OCI-M2 (cell line): ENCODE measurements at regions not wholly inside any gene's neighbourhood (a gene's known extent, or its start where the extent isn't known, plus 50 kb on each side); places are given as distances from the start of the nearest gene placed in this dataset.
"Not testable (repeated sequence)": the region's sequence is repeated elsewhere in the genome, so short reads cannot be mapped to it uniquely, and the experiment has no call there.

Experiments used
- DNase-seq: peaks from one replicate; lab custom pipeline; 2025; ENCODE audit not compliant: unreplicated experiment; lab: John Stamatoyannopoulos, UW

DNA sequence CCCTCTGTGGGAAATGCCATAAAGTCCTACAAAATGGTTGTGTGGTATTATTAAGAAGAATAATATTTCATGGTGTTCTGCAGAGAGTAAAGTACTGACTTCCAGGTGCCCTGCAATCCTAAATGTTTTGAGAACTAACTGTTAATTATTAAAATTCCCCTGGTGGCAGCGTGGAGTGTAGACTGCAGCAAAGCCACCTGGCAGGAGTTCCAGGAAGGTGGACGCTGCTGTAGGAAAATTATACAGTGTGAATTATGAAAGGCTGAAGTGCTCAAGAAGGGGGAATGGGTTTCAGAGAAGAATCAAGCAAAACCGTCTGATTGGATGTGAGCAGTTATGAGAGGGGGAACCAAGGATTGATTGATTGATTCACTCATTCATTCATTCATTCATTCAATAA is 572.4 kb upstream of the PPP2R3A start:
- no peak for DNase-seq

GRCh38 chr3:135393898-135394525 is 571.5 kb upstream of the PPP2R3A start:
- DNase-seq, result no peak

DNA sequence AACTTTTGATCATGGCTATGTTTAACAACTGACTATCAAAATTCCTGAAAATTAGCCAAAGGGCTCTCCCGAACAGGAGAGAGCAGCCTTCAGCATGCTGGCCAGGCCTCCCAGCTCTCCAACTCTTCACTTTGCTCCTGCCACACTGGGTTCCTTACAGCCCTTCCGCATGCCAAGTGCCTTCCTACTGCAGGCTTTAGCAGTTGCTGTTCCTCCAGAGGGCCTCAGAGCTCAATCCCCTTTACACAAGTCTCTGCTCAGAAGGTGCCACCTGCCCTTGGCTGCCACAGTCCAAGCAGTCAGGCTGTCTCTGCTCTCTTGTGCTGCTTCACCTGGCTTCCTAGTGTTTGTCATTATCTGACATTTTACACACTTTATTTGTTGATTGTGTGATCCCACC is 553.1 kb upstream of the PPP2R3A start:
- DNase-seq, result no peak

GRCh38 chr3:135416182-135416581 is 549.3 kb upstream of the PPP2R3A start:
- no peak for DNase-seq

- DNase-seq, result no peak
Measured at GRCh38 chr3:135419155-135419554, 546.4 kb upstream of the PPP2R3A start.

GRCh38 chr3:135426508-135426907 is 539.0 kb upstream of the PPP2R3A start:
- DNase-seq, result no peak

DNA sequence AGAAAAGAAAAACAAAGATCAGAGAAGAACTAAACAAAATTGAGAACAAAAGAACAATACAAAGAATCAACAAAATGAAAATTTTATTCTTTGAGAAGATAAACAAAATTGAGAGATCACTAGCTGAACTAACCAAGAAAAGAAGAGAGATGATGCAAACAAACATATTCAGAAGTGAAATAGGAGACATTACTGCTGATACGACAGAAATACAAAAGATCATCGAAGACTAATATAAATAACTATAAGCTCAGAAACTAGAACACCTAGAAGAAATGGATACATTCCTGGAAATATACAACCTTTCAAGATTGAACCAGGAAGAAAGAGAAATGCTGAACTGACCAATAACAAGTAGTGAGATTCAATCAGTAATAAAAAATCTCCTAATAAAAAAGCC is 533.1 kb upstream of the PPP2R3A start:
- no peak for DNase-seq

- DNase-seq, result not testable (repeated sequence)
Measured at GRCh38 chr3:135438889-135439597, 526.5 kb upstream of the PPP2R3A start.

- not testable (repeated sequence) for DNase-seq
Measured at GRCh38 chr3:135439632-135440031, 525.9 kb upstream of the PPP2R3A start.

- DNase-seq, result no peak
Measured at GRCh38 chr3:135440233-135440632, 525.3 kb upstream of the PPP2R3A start.

- no peak for DNase-seq
Measured at GRCh38 chr3:135440746-135441145, 524.8 kb upstream of the PPP2R3A start.

DNA sequence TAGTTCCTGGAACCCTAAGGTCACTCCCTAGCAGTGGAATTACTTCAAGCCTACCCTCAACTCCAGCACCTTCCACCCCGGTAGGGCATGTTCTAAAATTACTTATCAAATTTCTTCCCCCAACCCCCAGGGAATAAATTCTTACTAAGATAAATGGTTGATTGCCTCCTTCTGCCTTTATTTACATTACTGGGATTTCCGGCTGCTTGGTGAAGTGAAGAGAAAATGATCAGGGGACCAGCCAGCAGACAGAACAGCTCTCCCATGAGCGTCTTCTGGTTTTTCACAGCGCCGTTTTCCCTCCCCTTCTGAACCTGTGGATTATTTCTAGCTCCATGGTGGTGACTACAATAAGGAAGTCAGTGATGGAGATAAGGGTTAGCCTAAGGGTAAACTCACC is 521.5 kb upstream of the PPP2R3A start:
- no peak for DNase-seq

DNA sequence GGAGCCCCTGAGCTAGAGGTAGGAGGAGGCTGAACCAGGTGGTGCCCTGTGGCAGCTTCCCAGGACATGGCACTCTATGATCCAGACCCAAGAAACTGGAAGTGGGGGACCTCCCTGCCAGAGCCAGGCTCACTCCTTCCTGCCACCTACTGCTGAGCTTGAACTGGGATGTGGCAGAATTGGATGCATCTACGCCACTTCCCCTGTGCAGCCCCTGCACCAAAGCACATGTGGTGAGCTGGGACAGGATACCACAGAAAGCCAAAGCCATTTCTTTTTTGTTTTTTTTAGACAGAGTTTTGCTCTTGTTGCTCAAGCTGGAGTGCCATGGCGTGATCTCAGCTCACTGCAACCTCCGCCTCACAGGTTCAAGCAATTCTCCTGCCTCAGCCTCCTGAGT is 518.0 kb upstream of the PPP2R3A start:
- DNase-seq, result no peak

DNA sequence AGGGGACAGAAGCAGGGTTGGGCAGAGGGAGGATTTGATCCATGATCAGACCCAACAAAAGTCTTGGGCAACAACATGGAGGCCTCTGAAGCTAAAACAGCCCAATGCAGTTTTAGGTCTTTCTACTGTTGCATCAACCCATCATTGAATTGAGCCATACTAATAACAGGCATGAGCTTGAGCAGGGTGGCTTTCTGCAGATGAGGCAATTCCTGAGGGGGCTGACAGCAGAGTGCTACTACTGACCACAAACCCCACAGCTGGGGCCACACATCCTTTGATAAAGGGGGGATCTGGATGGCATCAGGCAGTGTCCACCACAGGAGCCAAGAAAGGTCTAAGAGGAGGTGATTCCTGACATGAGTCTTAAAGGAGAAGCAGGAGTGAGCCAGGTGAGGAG is 517.0 kb upstream of the PPP2R3A start:
- no peak for DNase-seq

DNA sequence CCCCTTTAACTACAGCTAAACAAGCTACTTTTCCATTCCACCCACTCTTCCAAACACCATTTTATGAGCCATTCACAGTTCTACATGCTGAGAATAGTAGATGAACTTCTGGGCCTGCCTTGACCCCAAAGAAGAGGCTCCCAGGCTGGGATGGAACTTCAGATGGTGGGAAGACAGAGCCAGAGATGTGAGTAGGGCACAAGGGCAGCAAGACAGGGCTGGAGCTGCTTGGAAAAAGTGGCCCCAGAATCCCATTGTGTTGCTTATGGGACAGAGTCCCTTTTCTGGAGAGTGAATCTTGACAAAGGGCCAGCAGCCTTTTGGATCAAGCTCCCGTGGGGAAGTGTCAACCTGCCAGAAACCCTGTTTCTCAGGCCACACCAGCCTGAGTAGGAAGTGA is 516.5 kb upstream of the PPP2R3A start:
- DNase-seq, result no peak

DNA sequence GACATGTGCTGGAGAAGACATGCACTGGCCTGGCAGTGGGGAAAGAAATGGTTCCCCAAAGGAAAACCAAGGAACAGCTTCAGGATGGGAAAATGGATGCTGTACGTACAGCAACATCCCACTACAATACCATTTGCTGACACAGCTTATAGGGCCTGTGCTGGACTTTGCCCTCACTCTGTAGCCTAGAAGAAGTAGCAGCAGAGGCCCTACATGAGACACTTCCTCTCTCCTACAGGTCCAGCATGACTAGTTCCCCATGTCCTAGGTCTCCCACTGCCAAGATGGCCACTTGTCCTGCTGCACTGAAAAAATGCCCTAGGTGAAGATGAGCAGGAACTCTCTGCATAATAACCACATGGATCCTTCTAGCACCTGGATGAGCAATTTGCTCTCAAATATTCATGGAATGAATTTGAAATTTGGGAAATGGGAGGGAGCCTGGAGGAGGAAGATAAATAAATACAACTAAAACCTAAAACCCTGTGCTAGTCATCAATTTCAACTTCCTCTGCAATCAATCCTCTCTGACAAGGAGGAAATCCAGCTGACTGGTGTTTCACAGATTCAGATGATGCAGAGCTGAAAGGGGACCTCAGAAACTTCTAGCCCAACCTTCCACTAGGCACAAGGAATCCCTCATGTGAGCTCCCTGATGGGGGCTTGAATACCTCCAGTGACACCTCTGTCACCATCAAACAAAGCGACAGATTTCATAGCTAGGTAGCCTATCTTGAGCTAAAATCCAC is 514.3 kb upstream of the PPP2R3A start:
- no peak for DNase-seq

- no peak for DNase-seq
Measured at GRCh38 chr3:135452881-135453280, 512.6 kb upstream of the PPP2R3A start.

- DNase-seq, result no peak
Measured at GRCh38 chr3:135453326-135453725, 512.2 kb upstream of the PPP2R3A start.

DNA sequence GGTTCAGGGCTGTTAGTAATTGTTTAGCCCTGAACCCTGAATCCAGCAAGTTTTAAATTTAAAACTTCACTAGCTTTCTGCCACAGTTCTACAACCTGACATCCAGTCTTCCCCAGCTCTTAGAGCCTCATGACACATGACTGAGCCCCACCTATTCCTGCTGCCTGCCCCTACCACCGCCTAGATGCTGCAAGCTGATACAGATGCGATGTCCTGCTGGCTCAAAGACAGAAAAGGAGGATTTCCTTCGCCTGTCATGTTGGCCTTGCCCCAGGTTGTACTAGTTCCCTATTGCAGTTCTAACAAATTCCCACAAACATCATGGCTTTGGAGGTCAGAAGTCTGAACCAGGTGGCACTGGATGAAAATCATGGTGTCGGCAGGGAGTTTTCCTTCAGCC is 510.6 kb upstream of the PPP2R3A start:
- DNase-seq, result no peak

DNA sequence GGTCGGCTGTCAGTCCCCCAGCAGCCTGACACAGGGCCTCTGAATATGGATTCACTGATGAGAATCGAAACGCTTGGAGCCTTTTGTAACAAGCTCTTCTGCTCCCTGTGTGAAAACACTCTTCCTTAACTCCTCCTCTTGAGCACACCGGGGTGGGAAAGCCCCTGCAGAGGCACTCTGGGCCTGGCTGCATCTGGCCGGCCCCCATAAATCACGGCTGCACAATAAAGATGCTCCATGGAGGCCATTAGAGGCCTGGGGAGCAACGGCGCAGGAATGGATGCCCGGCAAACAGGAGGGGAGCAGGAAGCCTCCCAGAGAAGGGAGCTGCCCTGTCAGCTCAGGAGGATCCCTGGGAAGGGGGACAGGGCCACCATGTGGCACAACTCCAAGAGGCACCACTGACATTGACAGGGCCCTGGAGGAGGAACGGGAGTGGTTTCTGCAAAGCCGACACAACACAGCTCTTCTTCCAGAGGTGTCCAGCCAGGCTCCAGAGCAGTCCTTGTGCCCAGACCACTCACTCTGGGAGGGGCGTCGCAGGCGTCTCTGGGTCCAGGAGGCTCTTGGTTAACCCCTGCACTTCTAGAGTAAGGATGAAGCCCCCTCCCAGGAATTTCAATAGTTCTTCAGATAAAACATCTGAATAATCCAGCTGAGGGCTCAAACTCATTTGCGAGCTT is 509.3 kb upstream of the PPP2R3A start:
- DNase-seq, result no peak

GRCh38 chr3:135458541-135459322 is 506.8 kb upstream of the PPP2R3A start:
- DNase-seq, result no peak
